ENCODE measurements at regions not wholly inside any gene's neighbourhood (a gene's known extent, or its start where the extent isn't known, plus 50 kb on each side); places are given as distances from the start of the nearest gene placed in this dataset.

- 70 to 80% (median 73%) methylated on average over 9 of the region's 9 CpGs for WGBS, 3 donors
- H3K9me3 ChIP-seq, result peaks cover 0 to 4% of the 10 kb centered on the region in 2 donors
- TF ChIP-seq POLR2A (IDR thresholded peaks at IDR 0.05) (no peak), EP300 (IDR thresholded peaks at IDR 0.05) (no peak)
- TF ChIP-seq, protein P1, sequence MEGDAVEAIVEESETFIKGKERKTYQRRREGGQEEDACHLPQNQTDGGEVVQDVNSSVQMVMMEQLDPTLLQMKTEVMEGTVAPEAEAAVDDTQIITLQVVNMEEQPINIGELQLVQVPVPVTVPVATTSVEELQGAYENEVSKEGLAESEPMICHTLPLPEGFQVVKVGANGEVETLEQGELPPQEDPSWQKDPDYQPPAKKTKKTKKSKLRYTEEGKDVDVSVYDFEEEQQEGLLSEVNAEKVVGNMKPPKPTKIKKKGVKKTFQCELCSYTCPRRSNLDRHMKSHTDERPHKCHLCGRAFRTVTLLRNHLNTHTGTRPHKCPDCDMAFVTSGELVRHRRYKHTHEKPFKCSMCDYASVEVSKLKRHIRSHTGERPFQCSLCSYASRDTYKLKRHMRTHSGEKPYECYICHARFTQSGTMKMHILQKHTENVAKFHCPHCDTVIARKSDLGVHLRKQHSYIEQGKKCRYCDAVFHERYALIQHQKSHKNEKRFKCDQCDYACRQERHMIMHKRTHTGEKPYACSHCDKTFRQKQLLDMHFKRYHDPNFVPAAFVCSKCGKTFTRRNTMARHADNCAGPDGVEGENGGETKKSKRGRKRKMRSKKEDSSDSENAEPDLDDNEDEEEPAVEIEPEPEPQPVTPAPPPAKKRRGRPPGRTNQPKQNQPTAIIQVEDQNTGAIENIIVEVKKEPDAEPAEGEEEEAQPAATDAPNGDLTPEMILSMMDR (IDR thresholded peaks at IDR 0.05), result no peak
- no peak for DNase-seq
- H3K27me3 ChIP-seq, result no peaks in the 10 kb centered on the region
- intact Hi-C loops (cut with DNase I), result no loop called here
- H3K36me3 ChIP-seq, result no peaks in the 10 kb centered on the region
- no peak overlapping the region for H3K4me3 ChIP-seq
- H3K27ac ChIP-seq, result no peak overlapping the region
- no peaks in the 10 kb centered on the region for H3K4me1 ChIP-seq (ENCODE audit: insufficient read depth)
Observed at GRCh38 chr10:10886861-10887531, 130.7 kb upstream of the CELF2 start.

DNA sequence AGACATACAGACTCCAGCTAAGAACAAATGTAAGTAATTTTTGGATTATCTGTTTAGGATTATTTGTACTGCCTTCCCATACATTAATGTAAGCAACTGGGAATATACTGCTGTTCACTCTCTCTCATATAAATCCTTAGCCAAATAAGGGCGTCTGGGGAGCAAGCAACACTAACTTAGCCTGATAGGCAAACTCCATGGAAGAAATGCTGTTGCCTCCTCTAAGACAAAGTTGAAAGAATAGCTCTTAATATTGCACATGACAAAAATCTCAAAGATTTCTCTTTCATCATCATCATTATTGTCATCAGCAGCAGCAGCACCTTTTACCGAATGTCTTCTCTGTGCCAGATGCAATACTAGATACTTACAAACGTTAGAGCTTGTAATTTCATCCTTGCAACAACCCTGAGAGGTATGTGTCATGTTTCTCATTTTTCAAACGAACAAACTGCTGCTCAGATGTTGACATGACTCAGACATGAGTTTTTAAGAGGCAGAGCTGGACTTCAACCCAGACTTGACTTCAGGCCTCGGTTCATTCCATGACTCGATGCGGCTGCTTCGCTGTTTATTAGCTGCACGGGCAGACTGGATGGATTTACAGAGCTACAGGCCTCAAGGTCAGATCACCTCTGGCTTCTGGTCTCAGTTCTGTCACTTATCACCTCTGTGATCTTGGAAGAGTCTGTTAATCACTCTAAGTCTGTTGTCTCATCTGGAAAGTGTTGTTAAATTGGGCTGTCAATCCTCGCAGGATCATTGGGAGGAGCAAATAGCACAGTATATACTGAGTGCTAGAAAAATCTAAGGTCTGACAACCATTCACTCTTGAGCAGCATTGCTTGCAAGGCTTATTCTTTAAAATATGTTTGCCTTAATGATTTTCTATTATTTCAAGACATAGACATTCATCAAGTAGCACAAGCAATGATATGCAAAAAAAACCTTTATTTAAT is 126.3 kb upstream of the CELF2 start:
- Histone ChIP-seq H3K4me1 (ENCODE audit: insufficient read depth) (no peaks in the 10 kb centered on the region), H3K27me3 (no peaks in the 10 kb centered on the region), H3K36me3 (no peaks in the 10 kb centered on the region), H3K4me3 (no peak overlapping the region), H3K27ac (no peak overlapping the region), H3K9me3 (no peaks in the 10 kb centered on the region)
- no peak for DNase-seq
- 80 to 86% (median 85%) methylated on average over 10 of the region's 10 CpGs for WGBS, 3 donors
- intact Hi-C loops (cut with DNase I), result no loop called here
- TF ChIP-seq, protein P1 (IDR thresholded peaks at IDR 0.05), result no peak
- TF ChIP-seq EP300 (IDR thresholded peaks at IDR 0.05) (no peak), POLR2A (IDR thresholded peaks at IDR 0.05) (no peak)

- no peaks in the 10 kb centered on the region for H3K9me3 ChIP-seq
- no peaks in the 10 kb centered on the region for H3K36me3 ChIP-seq
- intact Hi-C loops (cut with DNase I), result no loop called here
- no peak for DNase-seq
- no peak overlapping the region for H3K4me3 ChIP-seq
- TF ChIP-seq EP300 (IDR thresholded peaks at IDR 0.05) (no peak), POLR2A (IDR thresholded peaks at IDR 0.05) (no peak)
- TF ChIP-seq, protein P1 (IDR thresholded peaks at IDR 0.05), result no peak
- no peaks in the 10 kb centered on the region for H3K4me1 ChIP-seq (ENCODE audit: insufficient read depth)
- H3K27me3 ChIP-seq, result no peaks in the 10 kb centered on the region
- WGBS, 3 donors, result 59 to 62% (median 60%) methylated on average over 3 of the region's 3 CpGs
- H3K27ac ChIP-seq, result no peak overlapping the region
Observed at GRCh38 chr10:10892290-10892875, 125.3 kb upstream of the CELF2 start.

- intact Hi-C loops (cut with DNase I), result no loop called here
- WGBS, 3 donors, result 94 to 96% (median 95%) methylated on average over 3 of the region's 3 CpGs
- TF ChIP-seq EP300 (IDR thresholded peaks at IDR 0.05) (no peak), POLR2A (IDR thresholded peaks at IDR 0.05) (no peak)
- TF ChIP-seq, protein P1 (IDR thresholded peaks at IDR 0.05), result no peak
Observed at GRCh38 chr10:10897400-10897799, 120.3 kb upstream of the CELF2 start.

More at GRCh38 chr10:10897400-10897799, 120.3 kb upstream of the CELF2 start:
- H3K4me1 ChIP-seq (ENCODE audit: insufficient read depth), result no peaks in the 10 kb centered on the region
- H3K36me3 ChIP-seq, result no peaks in the 10 kb centered on the region
- no peak overlapping the region for H3K4me3 ChIP-seq
- no peak for DNase-seq
- no peaks in the 10 kb centered on the region for H3K27me3 ChIP-seq
- H3K9me3 ChIP-seq, result no peaks in the 10 kb centered on the region
- no peak overlapping the region for H3K27ac ChIP-seq
